ENCODE measurements at regions not wholly inside any gene's neighbourhood (a gene's known extent, or its start where the extent isn't known, plus 50 kb on each side); places are given as distances from the start of the nearest gene placed in this dataset.

DNA sequence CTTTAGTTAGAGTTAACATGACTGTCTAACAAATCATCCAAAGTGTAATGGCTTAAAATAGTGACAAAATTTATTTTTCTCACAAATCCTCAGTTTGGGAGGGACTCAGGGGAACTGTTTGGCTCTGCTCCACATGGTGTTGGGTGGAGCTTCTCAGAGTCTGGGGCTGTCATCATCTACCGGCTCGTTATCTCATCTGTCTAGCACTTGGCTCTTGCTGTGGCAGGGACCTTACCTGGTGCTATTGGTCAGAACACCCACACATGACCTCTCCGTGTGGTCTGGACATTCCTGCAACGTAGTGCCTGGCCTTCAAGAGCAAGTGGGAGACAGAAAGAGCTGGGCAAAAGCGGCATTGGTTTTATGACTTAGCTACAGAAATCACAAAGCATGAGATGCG lies 866.9 kb upstream of the FRG1 start:
- TF ChIP-seq SIN3A (IDR thresholded peaks at IDR 0.05; ENCODE audit: borderline replicate concordance, insufficient read depth, low read depth, low read length) (no peak), POLR2AphosphoS5 (IDR thresholded peaks at IDR 0.05; ENCODE audit: low read depth, low read length) (no peak), TCF7L2 (IDR thresholded peaks at IDR 0.05; ENCODE audit: low read depth, low read length) (no peak)
- TF ChIP-seq, protein P1, sequence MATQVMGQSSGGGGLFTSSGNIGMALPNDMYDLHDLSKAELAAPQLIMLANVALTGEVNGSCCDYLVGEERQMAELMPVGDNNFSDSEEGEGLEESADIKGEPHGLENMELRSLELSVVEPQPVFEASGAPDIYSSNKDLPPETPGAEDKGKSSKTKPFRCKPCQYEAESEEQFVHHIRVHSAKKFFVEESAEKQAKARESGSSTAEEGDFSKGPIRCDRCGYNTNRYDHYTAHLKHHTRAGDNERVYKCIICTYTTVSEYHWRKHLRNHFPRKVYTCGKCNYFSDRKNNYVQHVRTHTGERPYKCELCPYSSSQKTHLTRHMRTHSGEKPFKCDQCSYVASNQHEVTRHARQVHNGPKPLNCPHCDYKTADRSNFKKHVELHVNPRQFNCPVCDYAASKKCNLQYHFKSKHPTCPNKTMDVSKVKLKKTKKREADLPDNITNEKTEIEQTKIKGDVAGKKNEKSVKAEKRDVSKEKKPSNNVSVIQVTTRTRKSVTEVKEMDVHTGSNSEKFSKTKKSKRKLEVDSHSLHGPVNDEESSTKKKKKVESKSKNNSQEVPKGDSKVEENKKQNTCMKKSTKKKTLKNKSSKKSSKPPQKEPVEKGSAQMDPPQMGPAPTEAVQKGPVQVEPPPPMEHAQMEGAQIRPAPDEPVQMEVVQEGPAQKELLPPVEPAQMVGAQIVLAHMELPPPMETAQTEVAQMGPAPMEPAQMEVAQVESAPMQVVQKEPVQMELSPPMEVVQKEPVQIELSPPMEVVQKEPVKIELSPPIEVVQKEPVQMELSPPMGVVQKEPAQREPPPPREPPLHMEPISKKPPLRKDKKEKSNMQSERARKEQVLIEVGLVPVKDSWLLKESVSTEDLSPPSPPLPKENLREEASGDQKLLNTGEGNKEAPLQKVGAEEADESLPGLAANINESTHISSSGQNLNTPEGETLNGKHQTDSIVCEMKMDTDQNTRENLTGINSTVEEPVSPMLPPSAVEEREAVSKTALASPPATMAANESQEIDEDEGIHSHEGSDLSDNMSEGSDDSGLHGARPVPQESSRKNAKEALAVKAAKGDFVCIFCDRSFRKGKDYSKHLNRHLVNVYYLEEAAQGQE (IDR thresholded peaks at IDR 0.05; ENCODE audit: insufficient read depth in 1 of 2, low read depth in 2 of 2, low read length in 1 of 2) = no peak
- TF ChIP-seq, protein P2, sequence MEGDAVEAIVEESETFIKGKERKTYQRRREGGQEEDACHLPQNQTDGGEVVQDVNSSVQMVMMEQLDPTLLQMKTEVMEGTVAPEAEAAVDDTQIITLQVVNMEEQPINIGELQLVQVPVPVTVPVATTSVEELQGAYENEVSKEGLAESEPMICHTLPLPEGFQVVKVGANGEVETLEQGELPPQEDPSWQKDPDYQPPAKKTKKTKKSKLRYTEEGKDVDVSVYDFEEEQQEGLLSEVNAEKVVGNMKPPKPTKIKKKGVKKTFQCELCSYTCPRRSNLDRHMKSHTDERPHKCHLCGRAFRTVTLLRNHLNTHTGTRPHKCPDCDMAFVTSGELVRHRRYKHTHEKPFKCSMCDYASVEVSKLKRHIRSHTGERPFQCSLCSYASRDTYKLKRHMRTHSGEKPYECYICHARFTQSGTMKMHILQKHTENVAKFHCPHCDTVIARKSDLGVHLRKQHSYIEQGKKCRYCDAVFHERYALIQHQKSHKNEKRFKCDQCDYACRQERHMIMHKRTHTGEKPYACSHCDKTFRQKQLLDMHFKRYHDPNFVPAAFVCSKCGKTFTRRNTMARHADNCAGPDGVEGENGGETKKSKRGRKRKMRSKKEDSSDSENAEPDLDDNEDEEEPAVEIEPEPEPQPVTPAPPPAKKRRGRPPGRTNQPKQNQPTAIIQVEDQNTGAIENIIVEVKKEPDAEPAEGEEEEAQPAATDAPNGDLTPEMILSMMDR (IDR thresholded peaks at IDR 0.05) = no peak
- ChIA-PET CTCF (no interaction called here), POLR2A (no interaction called here)
- ATAC-seq (no peak), DNase-seq (ENCODE audit: low read depth, low spot score) (no peak)
- no peaks in the 10 kb centered on the region for H3K27me3 ChIP-seq (ENCODE audit: control insufficient read depth, insufficient read depth, low read length)
- no peaks in the 10 kb centered on the region for H3K9me3 ChIP-seq (ENCODE audit: control insufficient read depth, insufficient read depth, low read depth, low read length)
- H3K4me3 ChIP-seq (ENCODE audit: low read depth in 2 of 2, low read length in 2 of 2) = no peak overlapping the region
- H3K36me3 ChIP-seq (ENCODE audit: control insufficient read depth, insufficient read depth, low read length) = no peaks in the 10 kb centered on the region
- intact Hi-C loops (cut with micrococcal nuclease; ENCODE audit: unreplicated experiment) (no loop called here), in situ Hi-C loops (cut with HindIII; ENCODE audit: low pct_unique_long_range_greater_than_20kb, low sequenced_read_pairs) (no loop called here)
- no TSS peak for BruUV-seq (replicated peaks)
- H3K27ac ChIP-seq (ENCODE audit: low read length) = no peak overlapping the region
- no peaks in the 10 kb centered on the region for H3K4me1 ChIP-seq (ENCODE audit: control insufficient read depth, insufficient read depth, low read length)

DNA sequence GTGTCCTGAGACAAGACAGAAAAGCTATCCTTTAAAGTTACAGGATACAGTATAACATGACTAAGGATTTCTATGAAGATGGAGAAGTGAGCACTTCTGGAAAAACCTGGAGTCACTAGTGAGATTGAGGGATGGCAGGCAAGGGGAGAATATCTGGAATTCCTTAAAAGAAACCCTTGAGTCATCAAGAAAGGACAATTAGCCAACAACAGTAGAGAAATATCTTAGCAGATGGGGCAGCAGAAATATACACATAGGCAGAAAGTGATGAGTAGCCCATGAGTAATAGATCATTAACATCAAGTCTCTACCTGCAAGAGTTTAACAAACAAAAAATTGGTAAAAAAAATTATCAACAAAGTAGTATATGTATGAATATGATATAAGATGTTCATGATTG lies 858.8 kb upstream of the FRG1 start:
- H3K9me3 ChIP-seq (ENCODE audit: control insufficient read depth, insufficient read depth, low read depth, low read length) = no peaks in the 10 kb centered on the region
- TF ChIP-seq, protein P1 (IDR thresholded peaks at IDR 0.05; ENCODE audit: insufficient read depth in 1 of 2, low read depth in 2 of 2, low read length in 1 of 2) = no peak
- H3K4me3 ChIP-seq (ENCODE audit: low read depth in 2 of 2, low read length in 2 of 2) = no peak overlapping the region
- ATAC-seq (no peak), DNase-seq (ENCODE audit: low read depth, low spot score) (no peak)
- POLR2A ChIA-PET = no interaction called here
- H3K27me3 ChIP-seq (ENCODE audit: control insufficient read depth, insufficient read depth, low read length) = no peaks in the 10 kb centered on the region
- in situ Hi-C loops (cut with HindIII; ENCODE audit: low pct_unique_long_range_greater_than_20kb, low sequenced_read_pairs) (no loop called here), intact Hi-C loops (cut with micrococcal nuclease; ENCODE audit: unreplicated experiment) (no loop called here)
- no peak overlapping the region for H3K27ac ChIP-seq (ENCODE audit: low read length)
- no TSS peak for BruUV-seq (replicated peaks)
- no peaks in the 10 kb centered on the region for H3K4me1 ChIP-seq (ENCODE audit: control insufficient read depth, insufficient read depth, low read length)
- CTCF ChIA-PET = no interaction called here
- H3K36me3 ChIP-seq (ENCODE audit: control insufficient read depth, insufficient read depth, low read length) = no peaks in the 10 kb centered on the region
